K562 (cell line): ENCODE measurements at regions not wholly inside any gene's neighbourhood (a gene's known extent, or its start where the extent isn't known, plus 50 kb on each side); places are given as distances from the start of the nearest gene placed in this dataset.

ENCODE experiments used
- ATAC-seq: fragments of 200-7000 bp; cut with Tn5 transposase; 3 replicates; pipeline ENCODE4 v1.9.1; 2020; ENCODE audit warnings: moderate library complexity
- BruUV-seq: library from RNA; stranded (reverse); fragments of 400-500 nt; replicated peaks from 2 replicates; lab custom pipeline; 2021; lab: Mats Ljungman, UMichigan
- CTCF ChIA-PET: fragments of 300-600 bp; formaldehyde crosslinking; extraction: SDS; loops from one replicate; lab custom pipeline; 2021; ENCODE audit warnings: low intra/inter-chr PET ratio; lab: Yijun Ruan, JAX
- POLR2A ChIA-PET: fragments of 300-600, 350-650 bp; sonication (Branson Sonifier 250); formaldehyde crosslinking; extraction: SDS; loops from one replicate; lab custom pipeline; 2021; ENCODE audit warnings: antibody characterized with exemption, inconsistent platforms; lab: Yijun Ruan, JAX
- DNase-seq, 4 experiments: peaks; one replicate each; pipeline versions ENCODE4 v3.0.0 to v3.0.0-alpha.2; 2011 to 2018; ENCODE audit warnings: low spot score in 3 of 4, mixed read lengths in 3 of 4; ENCODE audit errors: extremely low read depth in 1 of 4
- FAIRE-seq: peaks from 2 replicates; lab custom pipeline; 2011; peaks lifted over from hg19 to GRCh38; lab: Jason Lieb, UNC
- H2AFZ ChIP-seq: 2 replicates; pipeline ENCODE4 v1.6.0; 2011; ENCODE audit warnings: low read depth, low read length, control low read depth, inconsistent platforms
- H3K27ac ChIP-seq: fragments of 200-600 bp; 3 replicates; pipeline ENCODE4 v1.8.0; 2011; ENCODE audit warnings: low read depth, mild to moderate bottlenecking, control low read depth, inconsistent platforms, low read length, moderate library complexity, mixed read lengths; ENCODE audit errors: extremely low read depth
- H3K27me3 ChIP-seq, 2 experiments: fragments of 300-600 bp in 1 of 2; 2 replicates in 1 of 2; 3 replicates in 1 of 2; pipeline versions ENCODE4 v1.6.0 to v1.8.0; 2011; ENCODE audit warnings: inconsistent platforms in 2 of 2, low read length in 2 of 2, mild to moderate bottlenecking in 1 of 2, mixed read lengths in 1 of 2, moderate library complexity in 1 of 2; ENCODE audit not compliant: control insufficient read depth in 2 of 2, insufficient read depth in 2 of 2
- H3K36me3 ChIP-seq: fragments of 300-600 bp; 3 replicates; pipeline ENCODE4 v1.8.0; 2011; ENCODE audit warnings: mild to moderate bottlenecking, low read length, inconsistent platforms; ENCODE audit not compliant: control insufficient read depth, insufficient read depth
- H3K4me1 ChIP-seq, 2 experiments: fragments of 200-600 bp in 1 of 2; replicated peaks in 1 of 2; 2 replicates in 1 of 2; 3 replicates in 1 of 2; pipeline versions ENCODE4 v1.5.1 to v1.8.0; 2011; ENCODE audit warnings: inconsistent platforms in 2 of 2, low read length in 2 of 2, mild to moderate bottlenecking in 1 of 2, mixed read lengths in 1 of 2, moderate library complexity in 1 of 2; ENCODE audit not compliant: control insufficient read depth in 2 of 2, insufficient read depth in 2 of 2
- H3K4me2 ChIP-seq: 2 replicates; pipeline ENCODE4 v1.6.1; 2011; ENCODE audit warnings: low read length, control low read depth, inconsistent platforms, mixed read lengths; ENCODE audit not compliant: insufficient read depth
- H3K4me3 ChIP-seq: fragments of 200-600 bp; sonication (generic), shearing (Covaris generic); 2 replicates; pipeline ENCODE4 v1.5.1; 2016; ENCODE audit warnings: control low read depth, inconsistent platforms
- H3K79me2 ChIP-seq: fragments of 200-600 bp; 3 replicates; pipeline ENCODE4 v1.8.0; 2011; ENCODE audit warnings: low read length, inconsistent platforms; ENCODE audit not compliant: control insufficient read depth, insufficient read depth
- H3K9ac ChIP-seq, 2 experiments: 2 replicates each; pipeline versions ENCODE4 v1.6.0 to v1.6.1; 2011; ENCODE audit warnings: low read depth in 2 of 2, low read length in 2 of 2, control low read depth in 1 of 2, inconsistent platforms in 1 of 2, mild to moderate bottlenecking in 1 of 2, mixed read lengths in 1 of 2; ENCODE audit not compliant: insufficient read depth in 1 of 2
- H3K9me1 ChIP-seq: one replicate; pipeline ENCODE4 v1.6.0; 2011; ENCODE audit warnings: inconsistent platforms, mild to moderate bottlenecking, low read length, moderate library complexity; ENCODE audit not compliant: control insufficient read depth, insufficient read depth
- H3K9me3 ChIP-seq: replicated peaks from 2 replicates; pipeline ENCODE4 v1.5.1; 2011; ENCODE audit warnings: low read depth, low read length, inconsistent platforms; ENCODE audit not compliant: control insufficient read depth, insufficient read depth
- H4K20me1 ChIP-seq: replicated peaks from 2 replicates; pipeline ENCODE4 v1.6.1; 2011; ENCODE audit warnings: low read length, inconsistent platforms, mixed read lengths; ENCODE audit not compliant: control insufficient read depth, insufficient read depth
- EGR1 ChIP-seq: fragments of 450-650 bp; conservative IDR thresholded peaks from 2 replicates; pipeline ENCODE4 v1.6.1; 2017; ENCODE audit warnings: mild to moderate bottlenecking
- MITF ChIP-seq: IDR thresholded peaks from 2 replicates; pipeline ENCODE4 v1.6.1; 2014; ENCODE audit warnings: antibody characterized with exemption
- WGBS: fragments of 100-300 bp; shearing (Covaris generic); methylation state at CpG from one replicate; pipeline ENCODE4 v1.1.6; 2016; ENCODE audit warnings: low coverage, mixed read lengths; ENCODE audit not compliant: insufficient coverage; ENCODE audit errors: missing lambda C conversion rate; 5-methylcytosine and 5-hydroxymethylcytosine counted together
- in situ Hi-C: fragments of 300-500 bp; cut with MboI; formaldehyde crosslinking; loops from 4 replicates; pipeline ENCODE4 v1.15.0; 2018; ENCODE audit warnings: inconsistent platforms, mixed read lengths
- intact Hi-C: fragments of 100-400 bp; cut with micrococcal nuclease; formaldehyde crosslinking; loops from 2 replicates; pipeline ENCODE4 v1.14.2; 2022

GRCh38 chr21:43300496-43301408 is 126.2 kb downstream of the SIK1 start:
- no TSS peak for BruUV-seq
- CTCF ChIA-PET: no interaction called here
- Histone ChIP-seq H3K9me1 (no peaks in the 10 kb centered on the region), H4K20me1 (no peaks in the 10 kb centered on the region; the same call in 1 of the 2 replicates), H3K4me2 (no peak overlapping the region), H3K4me3 (no peak overlapping the region), H3K36me3 (no peaks in the 10 kb centered on the region), H3K4me1 (peaks cover 7 to 41% of the 10 kb centered on the region in 2 experiments; a peak in 4 of 5 replicates), H2AFZ (no peak overlapping the region), H3K27me3 (peaks cover 54 to 95% of the 10 kb centered on the region in 2 experiments), H3K9ac (peak overlapping the region in 1 of 2 experiments; percentile 26; a peak in 1 of 4 replicates), H3K27ac (no peak overlapping the region), H3K79me2 (no peaks in the 10 kb centered on the region), H3K9me3 (no peaks in the 10 kb centered on the region; the same call in 1 of the 2 replicates)
- POLR2A ChIA-PET: interaction anchor here (0.6 to 0.8 kb wide), 3 partner anchors 14 to 619 kb away, joined by 3 to 5 read pairs (median 4); no protein-coding TSS in a partner anchor
- intact Hi-C loops: no loop called here
- FAIRE-seq (no peak), DNase-seq (no peak), ATAC-seq (no peak; the same call in 2 of the 3 replicates)
- TF ChIP-seq EGR1 (peak; percentile 34; the same call in 1 of the 2 replicates), MITF (no peak)
- in situ Hi-C loops: no loop called here
- 10% methylated on average over 42 of the region's 42 CpGs for WGBS
